Renal cortex interstitium (tissue), 11 donors: ENCODE measurements at regions not wholly inside any gene's neighbourhood (a gene's known extent, or its start where the extent isn't known, plus 50 kb on each side); places are given as distances from the start of the nearest gene placed in this dataset.
"Not testable (repeated sequence)": the region's sequence is repeated elsewhere in the genome, so short reads cannot be mapped to it uniquely, and the experiment has no call there.

Experiments used
- DNase-seq, 11 donors: peaks; one replicate each; pipeline ENCODE4 v3.0.0-alpha.2; 2013; ENCODE audit warnings: low read depth in 9 of 11, low spot score in 4 of 11; ENCODE audit errors: extremely low read depth in 1 of 11

DNA sequence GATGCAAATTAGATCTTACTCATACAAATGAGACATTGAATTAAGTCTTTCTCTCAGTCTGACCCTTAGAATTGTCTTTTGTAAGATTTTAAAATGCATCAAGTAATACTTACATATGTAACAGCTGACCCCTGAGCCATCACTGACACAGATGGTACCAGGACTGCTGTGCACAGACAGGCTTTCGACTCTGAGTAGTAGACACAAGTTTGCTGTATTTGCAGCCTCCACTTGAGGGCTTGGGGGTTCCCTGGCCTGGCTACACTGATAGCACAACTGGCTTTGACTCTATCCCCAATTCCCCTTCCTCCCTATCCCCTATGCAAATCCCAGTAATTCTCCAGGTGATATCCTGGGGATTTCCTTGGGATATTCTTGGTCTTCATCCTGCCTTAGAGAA lies 200.7 kb downstream of the RPIA start:
- no peak for DNase-seq

DNA sequence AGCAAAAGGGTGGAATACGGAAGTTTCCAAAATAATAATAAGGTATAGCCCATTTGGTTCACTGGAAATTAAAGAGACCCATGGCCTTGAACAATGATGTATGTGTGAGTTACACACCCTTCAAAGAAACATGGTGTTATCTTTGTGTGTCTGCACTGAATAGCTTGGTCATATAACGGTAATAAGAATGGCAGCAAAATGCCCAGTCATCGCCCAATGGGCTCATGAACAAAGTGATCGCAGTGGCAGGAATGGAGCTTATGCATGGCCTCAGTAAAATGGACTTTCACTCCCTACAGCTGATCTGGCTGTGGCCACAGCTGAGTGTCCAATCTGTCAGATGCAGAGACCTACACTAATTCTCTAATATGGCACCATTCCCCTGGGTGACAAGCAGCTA lies 201.3 kb downstream of the RPIA start:
- DNase-seq: no peak

DNA sequence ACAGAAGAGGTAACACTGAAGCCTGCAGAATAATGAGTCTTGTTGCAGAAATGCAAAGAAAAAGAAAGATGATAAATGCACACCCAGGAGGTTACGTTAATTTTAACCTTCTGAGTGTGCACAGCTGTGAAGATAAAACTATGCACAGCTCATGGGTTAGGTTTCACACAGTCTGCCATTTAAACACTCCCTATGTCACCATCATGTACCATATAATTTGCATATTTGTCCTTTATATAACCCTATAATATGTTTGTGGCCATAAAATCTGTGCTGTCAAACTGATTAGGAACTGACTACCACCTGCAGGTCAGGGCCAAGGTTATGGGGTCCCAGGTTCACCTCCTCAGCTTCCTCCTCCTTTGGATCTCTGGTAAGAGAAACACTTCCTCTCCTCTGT lies 205.5 kb downstream of the RPIA start:
- no peak for DNase-seq

DNA sequence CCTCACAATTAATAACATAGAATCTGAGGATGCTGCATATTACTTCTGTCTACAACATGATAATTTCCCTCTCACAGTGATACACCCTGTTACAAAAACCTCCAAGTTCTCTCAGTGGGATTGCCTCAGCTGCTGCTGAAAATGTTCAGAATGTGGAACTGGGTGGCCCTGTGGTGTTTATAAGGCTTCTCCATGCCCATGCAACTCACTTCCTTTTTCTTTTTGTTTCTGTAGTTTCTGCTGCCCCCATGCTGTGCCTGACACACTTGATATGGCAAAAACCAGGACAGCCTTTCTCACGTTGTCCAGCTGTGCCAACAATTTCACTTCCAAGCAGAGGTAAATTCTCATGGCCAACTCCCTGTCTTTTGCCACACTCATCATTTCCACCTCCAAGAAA lies 206.2 kb downstream of the RPIA start:
- DNase-seq: no peak

DNA sequence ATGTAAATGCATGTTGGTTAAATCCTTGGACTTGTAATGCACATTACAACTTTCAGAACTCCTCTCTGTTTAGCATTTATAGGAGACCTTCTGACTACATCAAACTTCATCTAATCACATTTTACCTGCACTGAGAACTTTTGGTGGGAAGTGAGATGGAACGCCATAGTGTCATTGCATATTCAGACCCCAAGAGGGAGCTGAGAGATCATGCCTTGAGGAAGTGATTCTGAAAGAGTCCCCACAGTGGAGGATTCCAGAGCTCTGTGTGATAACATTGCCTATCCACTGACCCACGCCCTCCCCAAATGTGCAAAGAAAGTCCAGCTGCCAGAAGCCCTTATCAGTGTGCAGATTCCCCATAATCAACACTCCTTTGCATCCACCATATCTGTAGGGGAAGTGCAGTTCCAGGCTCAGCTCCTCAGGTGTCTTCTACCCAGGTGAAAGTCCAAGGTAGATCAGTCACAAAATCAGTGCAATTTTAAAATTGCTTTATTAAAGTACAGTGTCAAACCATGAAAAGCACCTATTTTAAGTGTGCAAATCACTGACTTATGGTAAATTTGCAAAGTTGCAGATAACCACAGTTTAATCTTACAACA lies 212.4 kb downstream of the RPIA start:
- DNase-seq: peak in 6 of 11 donors; percentile 6 to 35 (median 16)

DNA sequence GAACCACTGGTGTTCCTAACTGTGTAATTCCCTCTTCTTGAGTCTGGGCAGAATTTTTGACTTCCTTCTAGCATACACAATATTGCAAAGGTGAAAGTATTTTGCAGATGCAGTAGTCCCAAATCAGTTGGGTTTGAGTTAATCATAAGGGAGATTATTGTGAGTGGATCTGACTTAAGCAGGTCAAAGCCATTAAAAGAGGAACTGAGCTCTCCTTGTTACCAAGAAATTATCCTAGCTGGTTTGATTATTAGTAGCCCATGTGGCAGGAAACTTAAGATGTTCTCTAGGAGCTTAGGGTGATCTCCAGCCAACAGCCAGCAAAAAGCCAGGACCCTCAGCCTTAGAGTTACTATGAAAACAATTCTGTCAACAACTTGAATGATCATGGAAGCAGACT lies 221.8 kb downstream of the RPIA start:
- DNase-seq: no peak

DNA sequence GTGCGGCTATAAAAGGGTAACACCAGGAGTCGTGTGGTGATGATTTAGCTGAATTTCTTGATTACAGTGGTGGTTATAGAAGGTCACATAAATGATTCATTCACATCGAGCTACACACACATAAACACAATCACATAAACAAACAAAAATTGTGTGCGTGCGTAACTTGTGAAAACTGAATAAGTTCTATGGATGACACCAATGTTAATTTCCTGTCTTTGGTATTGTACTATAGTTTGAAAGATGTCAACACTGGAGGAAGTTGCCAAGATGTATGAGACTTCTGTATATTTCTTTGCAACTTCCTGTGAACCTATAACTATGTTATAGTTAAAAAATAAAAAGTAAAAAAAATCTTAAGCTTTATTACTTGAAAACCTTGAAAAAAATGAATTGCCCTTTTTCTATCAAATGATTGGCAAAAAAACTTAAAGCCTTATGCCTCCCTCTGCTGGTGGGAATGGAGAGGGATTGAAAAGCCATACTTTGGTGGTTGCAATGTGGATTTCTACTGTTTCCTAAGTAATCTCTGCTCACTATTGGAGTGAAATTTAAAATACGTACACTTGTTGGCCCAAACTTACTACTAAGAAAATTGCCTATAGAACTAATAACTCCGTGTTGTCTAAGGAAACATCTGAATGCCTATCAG lies 227.7 kb downstream of the RPIA start:
- DNase-seq: no peak

DNA sequence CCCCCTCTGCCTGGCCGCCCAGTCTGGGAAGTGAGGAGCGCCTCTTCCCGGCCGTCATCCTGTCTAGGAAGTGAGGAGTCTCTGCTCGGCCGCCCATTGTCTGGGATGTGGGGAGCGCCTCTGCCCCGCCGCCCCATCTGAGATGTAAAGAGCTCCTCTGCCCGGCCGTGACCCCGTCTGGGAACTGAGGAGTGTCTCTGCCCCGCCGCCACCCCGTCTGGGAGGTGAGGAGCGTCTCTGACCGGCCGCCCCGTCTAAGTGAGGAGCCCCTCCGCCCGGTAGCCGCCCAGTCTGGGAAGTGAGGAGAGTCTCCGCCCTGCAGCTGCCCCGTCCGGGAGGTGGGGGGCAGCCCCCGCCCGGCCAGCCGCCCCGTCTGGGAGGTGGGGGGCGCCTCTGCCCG lies 228.9 kb downstream of the RPIA start:
- not testable (repeated sequence) for DNase-seq

DNA sequence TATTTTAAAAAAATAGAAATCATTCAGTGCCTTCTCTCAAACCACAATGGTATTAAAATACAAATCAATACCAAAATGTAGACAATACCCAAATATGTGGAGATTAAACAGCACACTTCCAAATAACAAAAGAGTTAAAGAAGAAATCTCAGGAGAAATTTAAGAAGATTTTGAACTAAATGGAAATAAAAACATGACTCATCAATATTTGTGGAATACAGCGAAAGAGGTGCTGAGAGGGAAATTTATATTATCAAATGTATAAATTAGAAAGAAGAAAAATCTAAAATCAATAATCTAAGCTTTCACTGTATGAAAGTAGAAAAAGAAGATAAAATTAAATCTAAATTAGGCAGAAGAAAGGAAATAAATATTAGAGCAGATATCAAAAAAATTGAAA lies 233.1 kb downstream of the RPIA start:
- no peak for DNase-seq

DNA sequence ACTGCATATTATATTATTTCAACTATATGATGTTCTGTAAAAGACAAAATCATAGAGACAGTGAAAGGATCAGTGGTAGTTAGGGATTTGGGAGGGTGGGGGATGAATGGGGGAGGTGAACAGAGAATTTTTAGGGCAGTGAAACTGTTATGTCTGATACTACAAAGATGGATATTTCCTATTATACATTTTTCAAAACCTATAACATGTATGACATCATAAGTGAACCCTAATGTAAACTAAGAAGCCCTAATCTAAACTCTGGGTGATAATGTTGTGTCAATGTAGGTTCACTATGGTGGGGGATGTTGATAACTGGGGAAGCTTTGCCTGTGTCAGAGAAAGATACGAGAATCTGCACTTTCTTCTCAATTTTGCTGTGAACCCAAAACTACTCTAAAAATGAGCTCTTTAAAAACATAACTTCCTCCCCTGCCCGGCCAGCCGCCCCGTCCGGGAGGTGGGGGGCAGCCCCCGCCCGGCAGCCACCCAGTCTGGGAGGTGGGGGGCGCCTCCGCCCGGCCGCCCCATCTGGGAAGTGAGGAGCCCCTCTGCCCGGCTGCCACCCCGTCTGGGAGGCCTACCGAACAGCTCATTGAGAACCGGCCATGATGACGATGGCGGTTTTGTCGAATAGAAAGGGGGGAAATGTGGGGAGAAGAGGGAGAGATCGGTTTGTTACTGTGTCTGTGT lies 234.4 kb downstream of the RPIA start:
- no peak for DNase-seq

DNA sequence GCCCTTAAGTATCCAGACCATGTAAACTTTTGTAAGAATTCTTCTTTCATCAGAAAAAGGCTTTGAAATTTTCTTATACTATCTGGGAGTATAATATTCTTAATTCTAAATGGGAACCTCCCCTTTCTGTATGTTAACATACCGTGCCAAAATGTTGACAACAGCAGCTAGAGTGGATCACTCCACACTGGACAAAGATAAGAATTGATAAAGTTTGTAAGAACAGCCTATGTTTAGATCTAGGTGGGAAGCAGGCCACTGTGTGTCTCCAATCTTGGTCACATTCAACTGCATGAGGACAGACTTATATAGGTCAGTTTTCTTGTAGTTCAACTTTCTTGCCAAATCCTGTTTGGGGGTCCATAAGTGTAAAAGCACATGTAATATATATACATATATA lies 235.7 kb downstream of the RPIA start:
- DNase-seq: no peak

DNA sequence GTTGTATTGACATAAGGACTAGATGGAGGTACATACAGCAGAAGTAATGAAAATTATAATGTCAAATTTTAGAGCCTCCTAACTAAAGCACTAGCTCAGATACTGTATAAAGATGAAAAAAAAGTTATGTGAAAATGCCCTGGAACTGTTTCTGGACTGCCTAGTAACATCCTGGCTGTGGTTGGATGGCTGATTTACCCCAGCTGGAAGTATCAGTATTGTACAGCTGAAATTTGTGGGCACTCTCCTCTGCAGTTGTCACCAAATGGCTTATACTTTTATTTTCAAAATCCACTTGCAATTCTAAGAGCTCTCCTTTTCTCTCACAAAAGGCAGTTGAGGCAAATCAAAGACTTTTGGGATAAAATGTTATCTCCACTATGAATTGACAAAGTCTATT lies 239.2 kb downstream of the RPIA start:
- DNase-seq: no peak

DNA sequence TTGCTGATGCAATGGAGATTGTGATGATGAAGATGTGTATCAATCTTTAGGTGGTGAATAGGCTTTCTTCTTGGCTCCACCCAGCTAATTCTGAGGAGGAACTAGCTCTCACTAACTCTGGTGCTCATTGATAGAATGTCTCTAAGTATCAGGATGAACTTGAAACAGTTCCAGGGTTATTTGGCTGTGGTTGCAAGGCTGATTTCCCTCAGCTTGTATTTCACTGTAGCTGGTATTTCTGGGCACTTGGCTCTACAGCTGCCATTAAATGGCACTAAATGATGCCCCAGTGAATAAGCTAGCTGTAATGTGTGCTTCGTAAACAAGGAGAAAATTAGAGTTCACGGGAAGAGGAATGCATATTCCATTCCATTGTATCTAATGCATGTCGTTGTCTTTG lies 241.2 kb downstream of the RPIA start:
- no peak for DNase-seq

DNA sequence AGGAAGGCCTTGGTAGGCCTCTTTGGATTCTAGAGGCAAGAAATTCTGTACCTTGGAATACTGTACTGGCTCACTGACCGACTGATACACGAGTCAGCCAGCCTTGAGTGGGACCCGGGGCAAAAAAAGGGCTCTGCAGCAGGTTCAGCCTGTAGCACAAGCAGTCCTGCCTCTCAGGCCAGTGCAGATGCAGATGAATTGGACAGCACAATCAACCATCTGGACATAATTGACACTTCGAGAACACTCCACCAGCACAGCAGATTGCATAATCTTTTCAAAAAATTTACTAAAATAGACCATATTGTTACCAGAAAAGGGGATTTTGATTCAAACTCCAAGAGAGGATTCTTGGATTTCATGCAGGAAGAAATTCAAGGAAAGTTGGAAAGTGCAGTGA lies 241.6 kb downstream of the RPIA start:
- DNase-seq: no peak

DNA sequence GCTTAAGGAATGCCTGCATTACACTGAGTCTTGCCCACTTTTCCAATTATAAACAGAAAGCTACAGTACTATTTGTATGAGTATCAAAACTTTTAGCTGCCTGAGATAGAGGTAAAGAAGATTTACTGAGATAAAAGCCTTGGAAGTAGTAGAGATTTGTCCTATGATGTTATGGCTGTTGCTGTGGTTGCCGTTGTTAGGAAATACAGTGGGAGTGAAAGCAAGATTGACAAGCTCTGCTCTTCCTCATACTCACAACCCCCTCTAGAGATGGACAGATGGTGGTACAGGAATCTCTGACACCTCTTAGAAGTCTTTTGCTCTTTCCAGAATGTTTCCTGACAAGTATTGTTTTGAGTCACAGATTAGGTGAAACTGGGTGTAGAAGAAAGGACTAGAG lies 242.5 kb downstream of the RPIA start:
- peak in 5 of 11 donors; percentile 1 to 20 (median 8) for DNase-seq

DNA sequence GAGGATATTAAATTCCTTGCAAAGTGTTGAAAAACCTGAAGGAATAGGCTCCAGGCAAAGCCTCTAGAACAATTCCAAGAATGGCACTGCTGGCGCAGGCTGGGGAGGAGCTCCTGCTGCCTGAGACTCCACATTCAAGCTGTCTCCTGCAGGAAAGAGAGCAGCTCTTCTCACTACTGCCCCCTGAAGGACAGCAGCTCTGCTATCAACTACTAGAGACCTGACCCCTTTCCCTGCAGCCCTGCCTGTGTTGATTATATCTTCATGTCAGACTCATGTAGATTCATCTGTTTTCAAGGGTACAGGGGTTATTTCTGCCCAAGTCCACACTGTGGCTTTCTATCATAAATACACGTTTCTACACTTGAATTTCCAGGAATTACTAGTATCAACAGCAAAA lies 249.7 kb downstream of the RPIA start:
- peak in 1 of 11 donors; percentile 3 for DNase-seq

DNA sequence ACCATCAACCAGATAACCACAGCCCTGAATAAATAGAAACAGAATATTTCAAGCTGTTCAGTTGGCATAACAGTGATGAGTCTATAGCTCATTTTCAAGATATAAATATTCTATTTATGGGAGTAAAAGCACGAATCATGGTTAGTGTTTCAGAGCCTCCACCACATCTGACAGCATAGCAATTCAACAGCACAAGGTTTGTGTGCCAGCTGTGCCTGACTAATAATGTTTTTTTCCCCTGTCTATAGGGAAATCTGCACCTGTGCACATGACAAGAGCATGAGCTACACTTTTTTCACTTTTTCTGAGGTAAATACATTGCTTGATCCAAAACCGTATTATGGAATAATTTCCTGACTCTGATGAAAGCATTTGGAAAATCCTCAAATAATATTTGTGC lies 251.3 kb downstream of the RPIA start:
- no peak for DNase-seq

DNA sequence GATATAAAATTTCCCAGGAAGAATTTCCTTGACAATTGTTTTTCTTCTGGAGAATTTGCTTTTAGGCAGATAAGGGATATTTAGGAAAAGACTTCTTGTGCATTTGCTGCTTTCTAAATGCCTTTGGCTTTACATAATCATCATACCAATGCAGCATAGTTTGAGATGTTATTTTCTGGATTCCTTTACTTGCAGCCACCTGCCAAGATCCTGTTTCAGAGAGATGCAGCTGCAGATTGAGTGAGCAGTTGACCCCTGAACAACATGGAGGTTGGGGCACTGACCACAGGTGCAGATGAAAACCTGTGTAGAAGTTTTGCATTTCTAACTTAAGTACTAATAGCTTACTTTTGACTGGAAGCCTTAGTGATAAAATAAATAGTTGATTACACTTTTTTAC lies 257.9 kb downstream of the RPIA start:
- DNase-seq: no peak

DNA sequence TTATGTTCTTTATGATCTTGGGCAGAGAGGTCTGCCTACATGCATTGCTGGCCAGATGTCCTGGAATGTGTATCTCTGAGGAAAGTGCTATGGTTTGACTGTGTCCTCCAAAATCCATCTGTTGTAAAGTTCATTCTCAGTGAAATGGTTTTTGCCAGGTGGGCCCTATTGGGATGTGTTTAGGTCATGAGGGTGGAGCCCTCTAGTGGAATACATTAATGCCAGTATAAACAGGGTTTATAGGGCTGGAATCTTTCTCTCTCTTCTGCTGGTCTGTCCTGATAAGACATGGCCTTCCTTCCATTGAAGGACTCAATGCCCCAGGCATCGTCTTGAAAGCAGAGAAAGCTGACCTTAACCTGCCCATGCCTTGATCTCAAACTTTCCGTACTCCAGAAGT lies 258.5 kb downstream of the RPIA start:
- DNase-seq: no peak

DNA sequence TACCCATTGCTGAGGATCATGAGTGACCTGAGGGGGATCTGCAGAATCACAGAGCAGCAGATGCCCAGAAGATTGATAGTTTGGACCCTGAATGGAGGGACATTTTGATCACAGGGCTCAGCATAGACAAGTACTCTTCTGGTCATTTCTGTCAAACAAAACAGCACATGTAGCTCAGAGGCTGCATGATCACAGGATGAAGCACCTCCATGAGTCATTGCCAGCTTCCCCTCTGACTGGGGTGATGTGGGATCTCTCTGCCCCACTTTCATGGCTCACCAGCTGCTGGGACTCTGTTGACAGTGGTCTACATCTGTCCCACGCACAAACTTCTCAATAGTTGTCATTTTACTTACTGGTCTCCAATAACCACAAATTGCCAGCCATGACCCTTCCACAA lies 264.1 kb downstream of the RPIA start:
- no peak for DNase-seq
